ENCODE measurements at regions not wholly inside any gene's neighbourhood (a gene's known extent, or its start where the extent isn't known, plus 50 kb on each side); places are given as distances from the start of the nearest gene placed in this dataset.

DNA sequence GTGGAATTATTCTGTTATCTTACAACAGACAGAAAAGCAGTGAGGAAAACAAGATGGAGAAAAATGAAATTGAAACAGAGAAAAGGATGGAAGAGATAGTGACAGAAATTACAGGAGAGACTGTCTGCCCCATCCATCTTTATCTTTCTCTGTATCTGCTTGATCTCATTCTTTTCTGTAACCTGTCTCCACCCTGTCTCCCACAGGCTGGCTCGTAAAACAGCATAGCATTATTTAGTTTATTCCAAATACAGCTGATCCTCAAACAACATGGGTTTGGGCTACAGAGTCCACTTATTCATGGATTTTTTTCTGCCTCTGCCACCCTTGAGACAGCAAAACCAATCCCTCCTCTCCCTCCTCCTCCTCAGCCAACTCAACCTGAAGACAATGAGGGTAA is 482.3 kb upstream of the JARID2 start:
- DNase-seq (ENCODE audit: low read depth): no peak
- no peak overlapping the region for H3K4me3 ChIP-seq (ENCODE audit: control insufficient read depth, low read depth, low read length)
- TF ChIP-seq, protein P1, sequence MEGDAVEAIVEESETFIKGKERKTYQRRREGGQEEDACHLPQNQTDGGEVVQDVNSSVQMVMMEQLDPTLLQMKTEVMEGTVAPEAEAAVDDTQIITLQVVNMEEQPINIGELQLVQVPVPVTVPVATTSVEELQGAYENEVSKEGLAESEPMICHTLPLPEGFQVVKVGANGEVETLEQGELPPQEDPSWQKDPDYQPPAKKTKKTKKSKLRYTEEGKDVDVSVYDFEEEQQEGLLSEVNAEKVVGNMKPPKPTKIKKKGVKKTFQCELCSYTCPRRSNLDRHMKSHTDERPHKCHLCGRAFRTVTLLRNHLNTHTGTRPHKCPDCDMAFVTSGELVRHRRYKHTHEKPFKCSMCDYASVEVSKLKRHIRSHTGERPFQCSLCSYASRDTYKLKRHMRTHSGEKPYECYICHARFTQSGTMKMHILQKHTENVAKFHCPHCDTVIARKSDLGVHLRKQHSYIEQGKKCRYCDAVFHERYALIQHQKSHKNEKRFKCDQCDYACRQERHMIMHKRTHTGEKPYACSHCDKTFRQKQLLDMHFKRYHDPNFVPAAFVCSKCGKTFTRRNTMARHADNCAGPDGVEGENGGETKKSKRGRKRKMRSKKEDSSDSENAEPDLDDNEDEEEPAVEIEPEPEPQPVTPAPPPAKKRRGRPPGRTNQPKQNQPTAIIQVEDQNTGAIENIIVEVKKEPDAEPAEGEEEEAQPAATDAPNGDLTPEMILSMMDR (conservative IDR thresholded peaks at IDR 0.05; ENCODE audit: control insufficient read depth, insufficient read depth, low read depth, low read length): no peak

- DNase-seq (ENCODE audit: low read depth): peak; percentile 83
- TF ChIP-seq, protein P1 (conservative IDR thresholded peaks at IDR 0.05; ENCODE audit: control insufficient read depth, insufficient read depth, low read depth, low read length): no peak
- H3K4me3 ChIP-seq (ENCODE audit: control insufficient read depth, low read depth, low read length): no peak overlapping the region
Measured at GRCh38 chr6:14765106-14765505, 480.8 kb upstream of the JARID2 start.

DNA sequence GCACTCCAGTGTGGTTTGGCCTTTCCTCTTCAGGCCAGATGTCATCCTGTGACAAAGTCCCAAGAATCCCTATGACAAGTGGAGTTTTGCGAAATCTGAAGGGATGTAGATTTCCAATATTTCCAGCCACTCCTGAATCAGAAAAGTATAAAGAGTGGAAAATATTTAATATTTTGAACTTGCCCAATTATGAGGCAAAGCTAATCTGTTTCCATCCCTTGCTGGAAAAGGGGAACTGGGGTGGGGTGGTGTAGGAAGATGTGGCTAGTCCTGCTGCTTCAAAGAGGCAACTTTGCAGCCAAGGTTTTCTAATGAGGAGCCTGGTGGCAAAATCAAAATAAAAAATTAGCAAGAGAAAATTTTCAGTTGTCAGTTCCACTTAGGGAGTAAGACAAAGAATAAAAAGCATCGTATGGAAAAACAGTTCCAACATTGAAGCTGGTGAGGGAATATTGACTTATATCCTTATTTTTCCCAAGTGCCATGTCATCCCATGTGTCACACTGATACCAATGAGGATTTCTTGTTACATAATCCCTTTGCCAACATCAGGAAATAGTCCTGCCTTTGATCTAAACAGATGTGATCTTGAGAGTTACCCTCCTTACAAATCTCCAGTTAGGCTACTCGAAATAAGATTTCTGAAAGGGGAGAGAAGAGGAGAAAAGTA is 480.0 kb upstream of the JARID2 start:
- DNase-seq (ENCODE audit: low read depth): no peak
- no peak overlapping the region for H3K4me3 ChIP-seq (ENCODE audit: control insufficient read depth, low read depth, low read length)
- TF ChIP-seq, protein P1 (conservative IDR thresholded peaks at IDR 0.05; ENCODE audit: control insufficient read depth, insufficient read depth, low read depth, low read length): no peak

- H3K4me3 ChIP-seq (ENCODE audit: control insufficient read depth, low read depth, low read length): no peak overlapping the region
- TF ChIP-seq, protein P1 (conservative IDR thresholded peaks at IDR 0.05; ENCODE audit: control insufficient read depth, insufficient read depth, low read depth, low read length): no peak
- DNase-seq (ENCODE audit: low read depth): no peak
Measured at GRCh38 chr6:14766391-14766994, 479.4 kb upstream of the JARID2 start.

GRCh38 chr6:14767226-14767625 is 478.6 kb upstream of the JARID2 start:
- DNase-seq (ENCODE audit: low read depth): no peak
- TF ChIP-seq, protein P1 (conservative IDR thresholded peaks at IDR 0.05; ENCODE audit: control insufficient read depth, insufficient read depth, low read depth, low read length): no peak
- H3K4me3 ChIP-seq (ENCODE audit: control insufficient read depth, low read depth, low read length): no peak overlapping the region

DNA sequence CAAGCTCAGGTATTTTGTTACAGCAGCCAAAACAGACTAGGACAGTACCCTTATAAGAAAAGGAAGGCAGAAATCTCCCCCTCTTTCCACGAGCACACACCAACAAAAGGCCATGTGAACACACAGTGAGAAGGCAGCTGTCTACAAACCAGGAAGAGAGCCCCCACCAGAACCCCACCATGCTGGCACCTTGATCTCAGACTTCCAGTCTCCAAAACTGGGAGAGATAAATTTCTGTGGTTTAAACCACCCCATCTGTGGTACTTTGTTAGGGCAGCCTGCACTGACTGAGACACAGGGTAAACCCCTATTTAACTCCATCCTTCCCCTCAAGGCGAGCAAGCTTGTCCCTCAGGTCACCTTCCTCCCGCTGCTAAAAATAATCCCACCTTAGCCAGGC is 475.8 kb upstream of the JARID2 start:
- no peak overlapping the region for H3K4me3 ChIP-seq (ENCODE audit: control insufficient read depth, low read depth, low read length)
- no peak for DNase-seq (ENCODE audit: low read depth)
- TF ChIP-seq, protein P1 (conservative IDR thresholded peaks at IDR 0.05; ENCODE audit: control insufficient read depth, insufficient read depth, low read depth, low read length): no peak

Measured in fibroblast of mammary gland (primary cell).